RWPE1 (cell line): ENCODE measurements at regions not wholly inside any gene's neighbourhood (a gene's known extent, or its start where the extent isn't known, plus 50 kb on each side); places are given as distances from the start of the nearest gene placed in this dataset.
"Not testable (repeated sequence)": the region's sequence is repeated elsewhere in the genome, so short reads cannot be mapped to it uniquely, and the experiment has no call there.

Source experiments
- CTCF ChIA-PET: fragments of 350-600 bp; sonication (Branson Sonifier 250); formaldehyde crosslinking; extraction: SDS; loops from one replicate; lab custom pipeline; 2021; lab: Yijun Ruan, JAX
- POLR2A ChIA-PET: fragments of 400-600 bp; formaldehyde crosslinking; extraction: SDS; loops from one replicate; lab custom pipeline; 2020; ENCODE audit warnings: antibody characterized with exemption; ENCODE audit not compliant: low non-redundant PET; lab: Yijun Ruan, JAX
- DNase-seq: peaks from one replicate; pipeline ENCODE4 v3.0.0; 2012; ENCODE audit warnings: low spot score
- H3K27ac ChIP-seq: fragments of 450-650 bp; 2 replicates; pipeline ENCODE4 v1.5.1; 2017
- TF ChIP-seq, protein P1 (sequence below): fragments of 450-650 bp; conservative IDR thresholded peaks from 2 replicates; pipeline ENCODE4 v1.5.1; 2017; ENCODE audit warnings: low read depth, mild to moderate bottlenecking

DNA sequence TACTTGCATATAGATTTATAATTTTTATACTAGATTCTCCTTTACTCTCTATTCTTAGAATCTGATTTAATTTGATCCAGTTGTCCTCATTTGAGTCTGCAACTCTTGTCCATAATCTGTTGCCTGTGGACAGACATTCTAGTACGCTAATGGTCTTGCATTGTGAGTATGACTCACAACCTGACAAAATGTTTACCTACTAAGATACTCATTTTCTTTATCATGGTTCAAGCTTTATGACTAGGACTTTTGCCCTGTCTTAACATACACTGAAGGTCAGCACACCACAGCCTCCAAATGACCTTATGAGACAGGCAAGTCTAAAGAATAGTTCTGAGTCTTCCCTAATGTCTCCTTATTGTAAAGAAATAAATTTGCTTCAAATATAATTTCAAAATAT, 142.3 kb upstream of the CDH7 start:
- TF ChIP-seq, protein P1, sequence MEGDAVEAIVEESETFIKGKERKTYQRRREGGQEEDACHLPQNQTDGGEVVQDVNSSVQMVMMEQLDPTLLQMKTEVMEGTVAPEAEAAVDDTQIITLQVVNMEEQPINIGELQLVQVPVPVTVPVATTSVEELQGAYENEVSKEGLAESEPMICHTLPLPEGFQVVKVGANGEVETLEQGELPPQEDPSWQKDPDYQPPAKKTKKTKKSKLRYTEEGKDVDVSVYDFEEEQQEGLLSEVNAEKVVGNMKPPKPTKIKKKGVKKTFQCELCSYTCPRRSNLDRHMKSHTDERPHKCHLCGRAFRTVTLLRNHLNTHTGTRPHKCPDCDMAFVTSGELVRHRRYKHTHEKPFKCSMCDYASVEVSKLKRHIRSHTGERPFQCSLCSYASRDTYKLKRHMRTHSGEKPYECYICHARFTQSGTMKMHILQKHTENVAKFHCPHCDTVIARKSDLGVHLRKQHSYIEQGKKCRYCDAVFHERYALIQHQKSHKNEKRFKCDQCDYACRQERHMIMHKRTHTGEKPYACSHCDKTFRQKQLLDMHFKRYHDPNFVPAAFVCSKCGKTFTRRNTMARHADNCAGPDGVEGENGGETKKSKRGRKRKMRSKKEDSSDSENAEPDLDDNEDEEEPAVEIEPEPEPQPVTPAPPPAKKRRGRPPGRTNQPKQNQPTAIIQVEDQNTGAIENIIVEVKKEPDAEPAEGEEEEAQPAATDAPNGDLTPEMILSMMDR = no peak
- CTCF ChIA-PET = no interaction called here
- no peak for DNase-seq
- no peak overlapping the region for H3K27ac ChIP-seq
- POLR2A ChIA-PET = no interaction called here

DNA sequence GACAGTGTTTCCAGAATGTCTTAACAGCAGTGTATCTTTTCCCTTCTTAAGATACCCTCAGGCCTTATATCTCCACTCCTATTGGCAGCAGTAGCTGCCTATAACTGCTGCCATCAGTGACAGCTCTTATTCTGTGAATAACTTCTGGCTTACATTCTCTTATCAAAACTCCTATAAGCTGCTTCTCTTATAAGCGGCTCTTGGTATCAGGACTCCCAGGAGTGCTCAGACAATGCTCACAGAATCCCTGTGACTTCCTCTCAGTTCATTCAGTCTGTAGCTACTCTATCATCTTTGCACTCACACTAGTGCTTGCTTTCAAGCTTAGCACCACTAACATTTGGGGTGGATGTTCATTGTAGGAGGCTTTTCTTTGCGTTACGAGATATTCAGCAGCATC, 143.7 kb upstream of the CDH7 start:
- CTCF ChIA-PET = interaction anchor here (0.7 kb wide), 1 partner anchor 32 kb away, joined by 3 read pairs; no protein-coding TSS in a partner anchor
- no peak overlapping the region for H3K27ac ChIP-seq
- POLR2A ChIA-PET = no interaction called here
- TF ChIP-seq, protein P1 = no peak
- DNase-seq = no peak

DNA sequence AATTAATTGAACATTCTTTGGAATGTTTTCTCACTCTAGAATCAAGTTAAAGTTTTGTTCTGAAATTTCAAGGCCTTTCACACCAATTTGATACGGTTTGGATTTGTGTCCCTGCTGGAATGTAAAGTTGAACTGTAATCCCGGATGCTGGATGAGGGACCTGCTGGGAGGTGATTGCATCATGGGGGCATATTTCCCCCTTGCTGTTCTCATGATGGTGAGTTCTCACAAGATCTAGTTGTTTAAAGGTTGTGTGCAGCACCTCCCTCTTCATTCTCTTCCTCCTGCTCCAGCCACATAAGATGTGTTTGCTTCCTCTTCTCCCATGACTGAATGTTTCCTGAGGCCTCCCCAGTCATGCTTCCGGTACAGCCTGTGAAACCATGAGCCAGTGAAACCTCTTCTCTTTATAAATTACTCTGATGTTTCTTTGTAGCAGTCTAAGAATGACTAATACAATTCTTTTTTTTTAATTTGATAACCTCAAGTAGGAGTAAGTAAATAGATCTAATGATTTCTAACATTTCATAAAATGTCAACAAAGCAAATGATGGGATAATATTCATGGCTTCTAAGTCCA, 144.2 kb upstream of the CDH7 start:
- H3K27ac ChIP-seq = no peak overlapping the region
- no peak for DNase-seq
- ChIA-PET CTCF (interaction anchor here (0.7 kb wide), 1 partner anchor 32 kb away, joined by 3 read pairs; no protein-coding TSS in a partner anchor), POLR2A (no interaction called here)
- TF ChIP-seq, protein P1 = no peak

DNA sequence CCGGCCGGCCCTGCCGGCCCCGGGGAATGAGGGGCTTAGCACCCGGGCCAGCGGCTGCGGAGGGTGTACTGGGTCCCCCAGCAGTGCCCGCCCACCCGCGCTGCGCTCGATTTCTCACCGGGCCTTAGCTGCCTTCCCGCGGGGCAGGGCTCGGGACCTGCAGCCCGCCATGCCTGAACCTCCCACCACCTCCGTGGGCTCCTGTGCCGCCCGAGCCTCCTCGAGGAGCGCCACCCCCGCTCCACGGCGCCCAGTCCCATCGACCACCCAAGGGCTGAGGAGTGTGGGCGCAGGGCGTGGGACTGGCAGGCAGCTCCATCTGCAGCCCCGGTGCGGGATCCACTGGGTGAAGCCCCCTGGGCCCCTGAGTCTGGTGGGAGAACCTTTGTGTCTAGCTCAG, 145.5 kb upstream of the CDH7 start:
- DNase-seq, H3K27ac ChIP-seq, POLR2A ChIA-PET: not testable (repeated sequence)
- CTCF ChIA-PET = interaction anchor here (0.7 kb wide), 1 partner anchor 1149 kb away, joined by 3 read pairs; no protein-coding TSS in a partner anchor

DNA sequence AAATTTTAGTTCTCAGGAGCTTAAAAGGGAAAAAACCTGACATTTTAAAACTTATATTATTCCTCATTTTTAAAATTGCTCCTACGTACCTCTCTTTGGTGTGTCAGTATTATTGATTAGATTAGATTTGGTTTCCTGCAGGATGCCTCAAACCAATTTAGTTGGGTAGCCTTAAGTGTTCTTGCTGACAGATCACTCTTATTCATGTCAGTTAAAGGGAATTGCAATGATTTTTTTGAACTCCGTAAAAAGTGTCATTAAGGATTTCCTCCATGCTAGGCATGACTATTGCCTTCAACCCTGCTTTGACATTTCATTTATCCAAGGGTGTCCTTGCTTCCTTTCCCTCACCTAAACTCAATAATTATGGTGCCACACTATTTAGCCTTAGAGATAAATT, 149.0 kb upstream of the CDH7 start:
- no peak overlapping the region for H3K27ac ChIP-seq
- POLR2A ChIA-PET = no interaction called here
- DNase-seq = no peak
- TF ChIP-seq, protein P1 = no peak
- CTCF ChIA-PET = no interaction called here

DNA sequence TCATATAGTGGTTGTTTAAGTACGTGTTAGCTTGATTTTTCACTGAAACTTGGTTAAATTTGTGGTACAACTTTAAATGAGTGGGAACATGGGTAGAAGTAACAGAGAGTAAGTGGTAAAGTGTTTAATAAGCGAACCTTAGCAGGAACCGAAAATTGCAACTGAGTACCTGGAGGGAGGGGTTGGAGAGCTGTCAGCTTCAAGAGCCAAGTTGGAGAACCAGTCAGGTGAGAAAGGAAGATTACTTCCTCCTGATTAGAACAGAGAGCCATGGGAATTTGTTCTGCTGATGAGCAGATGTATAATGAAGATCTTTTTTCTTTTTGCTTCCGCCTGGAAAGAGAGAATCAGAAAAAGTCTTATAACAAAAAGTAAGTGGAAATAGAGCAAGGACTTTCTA, 158.4 kb upstream of the CDH7 start:
- TF ChIP-seq, protein P1 = no peak
- H3K27ac ChIP-seq = no peak overlapping the region
- POLR2A ChIA-PET = no interaction called here
- CTCF ChIA-PET = no interaction called here
- DNase-seq = no peak

DNA sequence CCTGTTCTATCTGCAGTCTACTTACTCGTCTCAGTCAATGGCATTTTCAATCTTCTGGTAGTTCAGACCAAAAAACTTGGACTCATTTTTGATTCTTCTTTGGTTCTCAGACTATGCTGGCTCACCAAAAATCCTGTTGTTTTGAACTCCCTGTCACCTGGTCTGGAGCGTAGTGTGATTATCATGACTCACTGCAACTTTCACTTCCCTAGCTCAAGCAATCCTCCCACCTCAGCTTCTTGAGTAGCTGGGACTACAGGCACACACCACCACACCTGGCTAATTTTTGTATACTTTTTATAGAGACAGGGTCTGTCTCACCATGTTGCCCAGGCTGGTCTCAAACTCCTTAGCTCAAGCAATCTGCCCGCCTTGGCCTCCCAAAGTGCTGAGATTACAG, 163.3 kb upstream of the CDH7 start:
- CTCF ChIA-PET = no interaction called here
- POLR2A ChIA-PET = no interaction called here

DNA sequence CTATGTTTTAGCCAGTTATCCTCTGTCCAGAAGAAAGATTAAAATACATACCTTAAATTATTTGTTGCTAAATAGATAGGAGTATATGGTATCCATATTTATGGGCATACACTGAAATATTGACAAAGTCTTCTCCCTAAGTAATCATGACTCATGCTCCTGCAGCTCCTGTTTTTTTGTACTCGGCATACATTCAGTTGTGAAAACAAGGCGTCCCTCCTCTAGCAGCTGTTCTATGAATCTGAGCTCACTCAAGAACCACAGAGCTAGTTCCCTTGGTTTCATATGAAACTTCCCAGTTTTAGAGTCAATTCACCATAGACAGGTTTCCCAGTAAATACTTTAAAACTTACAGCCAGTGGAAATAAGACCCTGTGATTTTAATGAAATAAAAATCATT, 168.7 kb upstream of the CDH7 start:
- H3K27ac ChIP-seq, CTCF ChIA-PET, POLR2A ChIA-PET, DNase-seq: not testable (repeated sequence)

More for the DNA sequence above, 163.3 kb upstream of the CDH7 start:
- H3K27ac ChIP-seq = no peak overlapping the region
- DNase-seq = no peak
- TF ChIP-seq, protein P1 = no peak
